ENCODE measurements at regions not wholly inside any gene's neighbourhood (a gene's known extent, or its start where the extent isn't known, plus 50 kb on each side); places are given as distances from the start of the nearest gene placed in this dataset.
A peak's percentile ranks its signal among the peaks of the same experiment; 100 is the strongest.

GRCh38 chr11:32215157-32215556, 124.3 kb downstream of the RCN1 start:
- Histone ChIP-seq H3K36me3 (ENCODE audit: insufficient read depth, low read length, poor library complexity, severe bottlenecking) (no peaks in the 10 kb centered on the region), H3K4me1 (ENCODE audit: insufficient read depth, low read length, poor library complexity, severe bottlenecking) (no peaks in the 10 kb centered on the region), H3K27me3 (replicated peaks; ENCODE audit: insufficient read depth, low read depth, low read length, poor library complexity) (peaks cover 42% of the 10 kb centered on the region), H3K9me3 (ENCODE audit: low read depth, low read length, poor library complexity, severe bottlenecking) (no peaks in the 10 kb centered on the region), H3K4me3 (ENCODE audit: low read depth, low read length, poor library complexity, severe bottlenecking) (no peak overlapping the region), H3K27ac (ENCODE audit: low read depth, low read length, poor library complexity, severe bottlenecking) (no peak overlapping the region)
- no peak for TF ChIP-seq EZH2 (IDR thresholded peaks at IDR 0.05; ENCODE audit: borderline replicate concordance, low read depth, low read length, poor library complexity, severe bottlenecking)
- TF ChIP-seq, protein P1, sequence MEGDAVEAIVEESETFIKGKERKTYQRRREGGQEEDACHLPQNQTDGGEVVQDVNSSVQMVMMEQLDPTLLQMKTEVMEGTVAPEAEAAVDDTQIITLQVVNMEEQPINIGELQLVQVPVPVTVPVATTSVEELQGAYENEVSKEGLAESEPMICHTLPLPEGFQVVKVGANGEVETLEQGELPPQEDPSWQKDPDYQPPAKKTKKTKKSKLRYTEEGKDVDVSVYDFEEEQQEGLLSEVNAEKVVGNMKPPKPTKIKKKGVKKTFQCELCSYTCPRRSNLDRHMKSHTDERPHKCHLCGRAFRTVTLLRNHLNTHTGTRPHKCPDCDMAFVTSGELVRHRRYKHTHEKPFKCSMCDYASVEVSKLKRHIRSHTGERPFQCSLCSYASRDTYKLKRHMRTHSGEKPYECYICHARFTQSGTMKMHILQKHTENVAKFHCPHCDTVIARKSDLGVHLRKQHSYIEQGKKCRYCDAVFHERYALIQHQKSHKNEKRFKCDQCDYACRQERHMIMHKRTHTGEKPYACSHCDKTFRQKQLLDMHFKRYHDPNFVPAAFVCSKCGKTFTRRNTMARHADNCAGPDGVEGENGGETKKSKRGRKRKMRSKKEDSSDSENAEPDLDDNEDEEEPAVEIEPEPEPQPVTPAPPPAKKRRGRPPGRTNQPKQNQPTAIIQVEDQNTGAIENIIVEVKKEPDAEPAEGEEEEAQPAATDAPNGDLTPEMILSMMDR (conservative IDR thresholded peaks at IDR 0.05; ENCODE audit: low read depth, low read length), result peak; percentile 70
- ChIA-PET POLR2A (ENCODE audit: low non-redundant PET) (no interaction called here), CTCF (interaction anchor here (0.5 to 1.4 kb wide), 3 partner anchors 17 to 932 kb away, joined by 3 to 4 read pairs (median 3); no protein-coding TSS in a partner anchor)
- no peak for DNase-seq (ENCODE audit: low spot score)
- intact Hi-C loops (cut with micrococcal nuclease; ENCODE audit: unreplicated experiment), result no loop called here
- BruUV-seq (replicated peaks), result no TSS peak

DNA sequence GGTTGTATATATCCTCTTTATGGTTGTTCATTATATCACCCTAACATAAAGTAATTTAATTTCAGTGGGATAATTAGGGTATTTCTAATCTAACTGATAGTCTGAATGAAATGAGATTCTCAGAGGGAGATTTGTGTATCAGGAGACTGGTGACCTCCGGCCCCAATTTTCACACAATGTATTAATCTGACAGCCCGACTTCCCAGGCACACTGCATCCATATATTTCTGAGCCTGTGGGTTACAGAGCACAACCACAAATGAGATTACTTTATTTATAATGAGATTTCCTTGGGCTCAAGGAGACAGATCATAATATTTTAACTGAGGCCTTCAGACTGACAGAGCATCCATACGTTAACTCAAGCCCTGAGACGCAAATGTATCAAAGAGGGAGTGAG, 125.9 kb downstream of the RCN1 start:
- POLR2A ChIA-PET (ENCODE audit: low non-redundant PET), result interaction anchor here (0.6 kb wide), 1 partner anchor 426 kb away, joined by 3 read pairs; no protein-coding TSS in a partner anchor
- peak; percentile 54 for DNase-seq (ENCODE audit: low spot score)
- H3K4me1 ChIP-seq (ENCODE audit: insufficient read depth, low read length, poor library complexity, severe bottlenecking), result no peaks in the 10 kb centered on the region
- no TSS peak for BruUV-seq (replicated peaks)
- H3K27me3 ChIP-seq (replicated peaks; ENCODE audit: insufficient read depth, low read depth, low read length, poor library complexity), result peaks cover 48% of the 10 kb centered on the region
- H3K27ac ChIP-seq (ENCODE audit: low read depth, low read length, poor library complexity, severe bottlenecking), result no peak overlapping the region
- no peak overlapping the region for H3K4me3 ChIP-seq (ENCODE audit: low read depth, low read length, poor library complexity, severe bottlenecking)
- no peaks in the 10 kb centered on the region for H3K9me3 ChIP-seq (ENCODE audit: low read depth, low read length, poor library complexity, severe bottlenecking)
- intact Hi-C loops (cut with micrococcal nuclease; ENCODE audit: unreplicated experiment), result no loop called here
- no peak for TF ChIP-seq EZH2 (IDR thresholded peaks at IDR 0.05; ENCODE audit: borderline replicate concordance, low read depth, low read length, poor library complexity, severe bottlenecking)
- TF ChIP-seq, protein P1 (conservative IDR thresholded peaks at IDR 0.05; ENCODE audit: low read depth, low read length), result no peak
- H3K36me3 ChIP-seq (ENCODE audit: insufficient read depth, low read length, poor library complexity, severe bottlenecking), result no peaks in the 10 kb centered on the region
- CTCF ChIA-PET, result no interaction called here

DNA sequence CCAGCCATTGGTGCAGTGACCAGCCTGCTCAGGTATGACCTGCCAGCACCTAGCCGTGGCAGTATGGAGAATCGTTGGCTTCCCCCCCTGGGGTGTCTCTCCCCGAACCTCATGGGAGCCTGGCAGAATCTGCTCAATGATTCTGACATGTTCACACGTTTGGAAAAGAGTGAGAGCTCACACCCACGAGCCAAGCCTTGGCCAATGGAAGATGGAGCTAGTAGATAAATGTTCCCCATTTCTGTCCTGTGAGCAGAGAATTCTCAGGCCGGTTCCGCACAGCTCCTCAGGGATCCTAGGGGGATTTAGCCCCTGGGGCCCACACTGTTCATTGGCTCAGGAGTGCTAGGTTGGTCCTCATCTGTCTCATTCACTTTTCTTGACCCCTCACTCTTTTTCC, 128.4 kb downstream of the RCN1 start:
- Histone ChIP-seq H3K4me3 (ENCODE audit: low read depth, low read length, poor library complexity, severe bottlenecking) (no peak overlapping the region), H3K4me1 (ENCODE audit: insufficient read depth, low read length, poor library complexity, severe bottlenecking) (no peaks in the 10 kb centered on the region), H3K27me3 (replicated peaks; ENCODE audit: insufficient read depth, low read depth, low read length, poor library complexity) (peaks cover 48% of the 10 kb centered on the region), H3K36me3 (ENCODE audit: insufficient read depth, low read length, poor library complexity, severe bottlenecking) (no peaks in the 10 kb centered on the region), H3K27ac (ENCODE audit: low read depth, low read length, poor library complexity, severe bottlenecking) (no peak overlapping the region), H3K9me3 (ENCODE audit: low read depth, low read length, poor library complexity, severe bottlenecking) (no peaks in the 10 kb centered on the region)
- CTCF ChIA-PET, result interaction anchor here (1.9 kb wide), 1 partner anchor 13 kb away, joined by 14 read pairs; no protein-coding TSS in a partner anchor
- intact Hi-C loops (cut with micrococcal nuclease; ENCODE audit: unreplicated experiment), result no loop called here
- no TSS peak for BruUV-seq (replicated peaks)
- no peak for DNase-seq (ENCODE audit: low spot score)
- POLR2A ChIA-PET (ENCODE audit: low non-redundant PET), result no interaction called here
- TF ChIP-seq EZH2 (IDR thresholded peaks at IDR 0.05; ENCODE audit: borderline replicate concordance, low read depth, low read length, poor library complexity, severe bottlenecking), result no peak
- TF ChIP-seq, protein P1 (conservative IDR thresholded peaks at IDR 0.05; ENCODE audit: low read depth, low read length), result no peak
